ENCODE measurements at regions not wholly inside any gene's neighbourhood (a gene's known extent, or its start where the extent isn't known, plus 50 kb on each side); places are given as distances from the start of the nearest gene placed in this dataset.

GRCh38 chr2:133691336-133691735 lies 123.1 kb upstream of the NCKAP5 start:
- Histone ChIP-seq H2BK12ac (ENCODE audit: low read depth, low read length) (no peak overlapping the region), H2AK5ac (ENCODE audit: low read depth, low read length) (no peak overlapping the region), H3K79me1 (ENCODE audit: low read depth, low read length) (no peaks in the 10 kb centered on the region), H2BK15ac (ENCODE audit: low read length) (no peak overlapping the region), H4K5ac (ENCODE audit: insufficient read length, low read depth, low read length) (no peak overlapping the region), H3K23me2 (ENCODE audit: low read depth, low read length) (no peaks in the 10 kb centered on the region), H3K56ac (replicated peaks; ENCODE audit: insufficient read length, low read depth, low read length) (no peak overlapping the region), H2BK120ac (replicated peaks; ENCODE audit: low read depth, low read length) (no peak overlapping the region), H3K4me2 (ENCODE audit: insufficient read depth in 1 of 2, low read depth in 2 of 2, low read length in 2 of 2) (no peak overlapping the region), H3K27ac (ENCODE audit: low read depth, low read length) (no peak overlapping the region), H3K4me3 (ENCODE audit: extremely low read depth in 1 of 4, insufficient read depth in 2 of 4, low read depth in 3 of 4, low read length in 4 of 4) (no peak overlapping the region), H4K20me1 (replicated peaks in 1 of 2; ENCODE audit: control insufficient read depth in 1 of 2, insufficient read depth in 2 of 2, low read length in 2 of 2) (no peaks in the 10 kb centered on the region), H4K91ac (replicated peaks; ENCODE audit: insufficient read length, low read length) (no peak overlapping the region), H3K23ac (ENCODE audit: insufficient read length) (no peak overlapping the region), H3K4me1 (replicated peaks in 1 of 4; ENCODE audit: control insufficient read depth in 3 of 4, insufficient read depth in 4 of 4, low read length in 3 of 4) (no peaks in the 10 kb centered on the region; a peak in 2 of 7 replicates), H3K4ac (replicated peaks; ENCODE audit: insufficient read length, low read depth, low read length) (no peak overlapping the region), H3K27me3 (replicated peaks in 1 of 4; ENCODE audit: control insufficient read depth in 3 of 4, extremely low read depth in 1 of 4, insufficient read depth in 3 of 4, low read length in 3 of 4) (no peaks in the 10 kb centered on the region), H2AFZ (ENCODE audit: low read length) (no peak overlapping the region), H3K9ac (replicated peaks in 1 of 4; ENCODE audit: extremely low read depth in 1 of 4, low read depth in 3 of 4, low read length in 3 of 4) (no peak overlapping the region), H3K79me2 (ENCODE audit: control insufficient read depth in 1 of 2, insufficient read depth in 2 of 2, low read length in 2 of 2) (no peaks in the 10 kb centered on the region), H3K14ac (ENCODE audit: insufficient read length) (no peak overlapping the region), H2BK5ac (ENCODE audit: low read depth, low read length) (no peak overlapping the region), H2BK20ac (ENCODE audit: low read length) (no peak overlapping the region), H3K9me3 (ENCODE audit: insufficient read depth in 2 of 2, low read depth in 1 of 2, low read length in 1 of 2) (no peaks in the 10 kb centered on the region), H3K36me3 (ENCODE audit: control insufficient read depth in 2 of 4, insufficient read depth in 4 of 4, low read length in 3 of 4) (no peaks in the 10 kb centered on the region), H4K8ac (ENCODE audit: extremely low read depth, insufficient read depth, low read length) (no peak overlapping the region), H3K18ac (ENCODE audit: extremely low read depth, low read length) (no peak overlapping the region)
- ChIA-PET CTCF (ENCODE audit: partially characterized antibody) (interaction anchor here (0.7 kb wide), 1 partner anchor 555 kb away, joined by 3 read pairs; no protein-coding TSS in a partner anchor), POLR2A (ENCODE audit: partially characterized antibody) (no interaction called here)
- DNase-seq (ENCODE audit: low read depth in 1 of 2, low spot score in 2 of 2) (no peak), FAIRE-seq (no peak)
- WGBS, 2 experiments (ENCODE audit: extremely low coverage in 1 of 2, insufficient coverage in 1 of 2, insufficient read length in 1 of 2, insufficient replicate concordance in 2 of 2, low coverage in 1 of 2, low lambda C conversion rate in 2 of 2, missing lambda C conversion rate in 1 of 2) = 76% methylated on average over 2 of the region's 2 CpGs; no CpG with 5 or more reads in 1 of the 2 experiments
- TF ChIP-seq CTCF (IDR thresholded peaks at IDR 0.05; ENCODE audit: control extremely low read depth in 1 of 3, insufficient read depth in 1 of 3, low read depth in 1 of 3, low read length in 3 of 3) = no peak
- TF ChIP-seq EGR1 (IDR thresholded peaks at IDR 0.05; ENCODE audit: borderline replicate concordance, low read depth, low read length) = no peak
- no peak for TF ChIP-seq CTBP2 (IDR thresholded peaks at IDR 0.05; ENCODE audit: borderline replicate concordance, insufficient read depth, insufficient read length, low read length)
- no peak for TF ChIP-seq CBX8 (IDR thresholded peaks at IDR 0.05; ENCODE audit: borderline replicate concordance, low read depth, low read length)
- TF ChIP-seq SAP30 (IDR thresholded peaks at IDR 0.05; ENCODE audit: insufficient read depth, insufficient replicate concordance, low read length) = no peak
- no peak for TF ChIP-seq GTF2F1 (IDR thresholded peaks at IDR 0.05; ENCODE audit: borderline replicate concordance, low read depth, low read length)
- no peak for TF ChIP-seq CHD1 (IDR thresholded peaks at IDR 0.05; ENCODE audit: low read depth, low read length)
- TF ChIP-seq, protein P1, sequence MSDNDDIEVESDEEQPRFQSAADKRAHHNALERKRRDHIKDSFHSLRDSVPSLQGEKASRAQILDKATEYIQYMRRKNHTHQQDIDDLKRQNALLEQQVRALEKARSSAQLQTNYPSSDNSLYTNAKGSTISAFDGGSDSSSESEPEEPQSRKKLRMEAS (IDR thresholded peaks at IDR 0.05) = no peak
- TF ChIP-seq BACH1 (IDR thresholded peaks at IDR 0.05; ENCODE audit: low read length) = no peak
- TF ChIP-seq PHF8 (conservative IDR thresholded peaks at IDR 0.05; ENCODE audit: low read depth, low read length) = no peak

Measured in H1 (cell line).